ENCODE measurements at regions not wholly inside any gene's neighbourhood (a gene's known extent, or its start where the extent isn't known, plus 50 kb on each side); places are given as distances from the start of the nearest gene placed in this dataset.

DNA sequence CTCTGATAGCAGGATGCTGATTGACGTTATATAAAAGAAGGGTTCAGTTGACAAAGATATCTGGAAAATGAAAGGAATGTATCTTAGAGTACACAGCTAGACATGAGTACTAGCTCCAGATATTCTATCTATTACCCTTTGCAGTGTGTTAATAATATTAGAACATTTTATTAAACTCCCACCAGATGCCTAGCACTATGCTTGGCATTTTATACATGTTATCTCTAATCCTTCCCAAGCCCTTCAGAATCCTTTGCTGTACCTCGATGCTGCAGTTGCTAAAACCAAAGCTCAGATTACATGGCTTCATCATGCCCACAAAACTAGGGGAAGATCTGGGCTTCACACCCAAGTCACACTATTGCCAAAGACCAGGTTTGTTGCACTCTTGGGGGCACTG is 350.1 kb upstream of the AZI2 start:
- no peak for TF ChIP-seq EZH2 (optimal IDR thresholded peaks at IDR 0.05; ENCODE audit: low read depth, low read length)
- TF ChIP-seq, protein P1, sequence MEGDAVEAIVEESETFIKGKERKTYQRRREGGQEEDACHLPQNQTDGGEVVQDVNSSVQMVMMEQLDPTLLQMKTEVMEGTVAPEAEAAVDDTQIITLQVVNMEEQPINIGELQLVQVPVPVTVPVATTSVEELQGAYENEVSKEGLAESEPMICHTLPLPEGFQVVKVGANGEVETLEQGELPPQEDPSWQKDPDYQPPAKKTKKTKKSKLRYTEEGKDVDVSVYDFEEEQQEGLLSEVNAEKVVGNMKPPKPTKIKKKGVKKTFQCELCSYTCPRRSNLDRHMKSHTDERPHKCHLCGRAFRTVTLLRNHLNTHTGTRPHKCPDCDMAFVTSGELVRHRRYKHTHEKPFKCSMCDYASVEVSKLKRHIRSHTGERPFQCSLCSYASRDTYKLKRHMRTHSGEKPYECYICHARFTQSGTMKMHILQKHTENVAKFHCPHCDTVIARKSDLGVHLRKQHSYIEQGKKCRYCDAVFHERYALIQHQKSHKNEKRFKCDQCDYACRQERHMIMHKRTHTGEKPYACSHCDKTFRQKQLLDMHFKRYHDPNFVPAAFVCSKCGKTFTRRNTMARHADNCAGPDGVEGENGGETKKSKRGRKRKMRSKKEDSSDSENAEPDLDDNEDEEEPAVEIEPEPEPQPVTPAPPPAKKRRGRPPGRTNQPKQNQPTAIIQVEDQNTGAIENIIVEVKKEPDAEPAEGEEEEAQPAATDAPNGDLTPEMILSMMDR (IDR thresholded peaks at IDR 0.05; ENCODE audit: low read length), result no peak
- no peak for TF ChIP-seq EZH2phosphoT487 (IDR thresholded peaks at IDR 0.05; ENCODE audit: low read length)

Measured in MM.1S (cell line).